ENCODE measurements at regions not wholly inside any gene's neighbourhood (a gene's known extent, or its start where the extent isn't known, plus 50 kb on each side); places are given as distances from the start of the nearest gene placed in this dataset.

DNA sequence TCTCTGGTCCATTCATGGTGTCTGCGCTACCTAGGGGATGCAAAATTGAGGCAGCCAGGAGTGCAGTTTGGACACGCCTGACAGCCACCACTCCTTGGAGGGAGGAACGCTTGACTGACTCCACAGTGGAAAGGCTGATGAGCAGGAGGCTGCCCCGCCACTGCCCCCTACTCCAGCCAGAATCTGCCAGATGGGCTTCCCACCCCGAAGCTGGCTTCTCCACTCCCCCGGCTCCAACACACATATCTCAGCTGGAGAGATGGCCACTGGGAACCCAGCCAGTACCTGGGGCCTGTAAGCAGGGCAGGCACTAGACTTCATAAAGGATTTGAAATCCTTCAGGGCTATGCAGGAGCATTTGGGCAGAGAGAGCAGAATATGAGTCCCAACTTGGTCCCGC lies 51.4 kb upstream of the BLCAP start:
- peaks cover 1% of the 10 kb centered on the region; the same call in 1 of the 2 replicates for H3K27me3 ChIP-seq (ENCODE audit: control insufficient read depth, insufficient read depth, low read length)
- TF ChIP-seq, protein P1, sequence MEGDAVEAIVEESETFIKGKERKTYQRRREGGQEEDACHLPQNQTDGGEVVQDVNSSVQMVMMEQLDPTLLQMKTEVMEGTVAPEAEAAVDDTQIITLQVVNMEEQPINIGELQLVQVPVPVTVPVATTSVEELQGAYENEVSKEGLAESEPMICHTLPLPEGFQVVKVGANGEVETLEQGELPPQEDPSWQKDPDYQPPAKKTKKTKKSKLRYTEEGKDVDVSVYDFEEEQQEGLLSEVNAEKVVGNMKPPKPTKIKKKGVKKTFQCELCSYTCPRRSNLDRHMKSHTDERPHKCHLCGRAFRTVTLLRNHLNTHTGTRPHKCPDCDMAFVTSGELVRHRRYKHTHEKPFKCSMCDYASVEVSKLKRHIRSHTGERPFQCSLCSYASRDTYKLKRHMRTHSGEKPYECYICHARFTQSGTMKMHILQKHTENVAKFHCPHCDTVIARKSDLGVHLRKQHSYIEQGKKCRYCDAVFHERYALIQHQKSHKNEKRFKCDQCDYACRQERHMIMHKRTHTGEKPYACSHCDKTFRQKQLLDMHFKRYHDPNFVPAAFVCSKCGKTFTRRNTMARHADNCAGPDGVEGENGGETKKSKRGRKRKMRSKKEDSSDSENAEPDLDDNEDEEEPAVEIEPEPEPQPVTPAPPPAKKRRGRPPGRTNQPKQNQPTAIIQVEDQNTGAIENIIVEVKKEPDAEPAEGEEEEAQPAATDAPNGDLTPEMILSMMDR (IDR thresholded peaks at IDR 0.05; ENCODE audit: insufficient read depth, low read depth, low read length): no peak
- CTCF ChIA-PET: interaction anchor here (0.7 to 1.0 kb wide), 2 partner anchors 15 to 17 kb away, joined by 3 read pairs; no protein-coding TSS in a partner anchor
- H3K36me3 ChIP-seq (ENCODE audit: control insufficient read depth, insufficient read depth, low read length): no peaks in the 10 kb centered on the region
- POLR2A ChIA-PET: no interaction called here
- H3K4me3 ChIP-seq (ENCODE audit: low read depth, low read length): no peak overlapping the region
- DNase-seq (ENCODE audit: low read depth): no peak

DNA sequence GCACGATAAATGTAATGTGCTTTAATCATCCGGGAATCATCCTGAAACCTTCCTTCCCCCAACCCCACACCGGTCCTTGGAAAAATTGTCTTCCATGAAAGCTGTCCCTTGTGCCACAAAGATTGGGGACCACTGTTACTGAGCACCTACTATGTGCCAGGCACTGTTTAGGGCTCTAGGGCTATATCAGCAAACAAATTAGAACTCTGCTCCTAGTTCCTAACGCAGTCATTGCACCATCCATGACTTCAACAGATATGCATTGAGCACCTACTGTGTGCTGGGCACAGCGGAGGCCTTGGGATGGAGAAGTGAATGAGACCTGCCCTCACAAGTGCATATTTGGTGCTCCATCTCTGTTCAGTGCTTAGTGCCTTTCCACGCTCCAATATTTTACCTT lies 50.3 kb upstream of the BLCAP start:
- ChIA-PET POLR2A (no interaction called here), CTCF (interaction anchor here (1.0 kb wide), 1 partner anchor 17 kb away, joined by 3 read pairs; no protein-coding TSS in a partner anchor)
- peaks cover 1% of the 10 kb centered on the region; the same call in 1 of the 2 replicates for H3K27me3 ChIP-seq (ENCODE audit: control insufficient read depth, insufficient read depth, low read length)
- no peak overlapping the region for H3K4me3 ChIP-seq (ENCODE audit: low read depth, low read length)
- H3K36me3 ChIP-seq (ENCODE audit: control insufficient read depth, insufficient read depth, low read length): no peaks in the 10 kb centered on the region
- TF ChIP-seq, protein P1 (IDR thresholded peaks at IDR 0.05; ENCODE audit: insufficient read depth, low read depth, low read length): no peak
- no peak for DNase-seq (ENCODE audit: low read depth)
